ENCODE measurements at regions not wholly inside any gene's neighbourhood (a gene's known extent, or its start where the extent isn't known, plus 50 kb on each side); places are given as distances from the start of the nearest gene placed in this dataset.

GRCh38 chrX:127568691-127569090 is 483.5 kb downstream of the ACTRT1 start:
- no peak overlapping the region for H3K4me2 ChIP-seq
- no peaks in the 10 kb centered on the region for H3K9me3 ChIP-seq
- TF ChIP-seq ZSCAN20 (CRISPR knock-in tag; IDR thresholded peaks at IDR 0.05), result no peak
- no peak for TF ChIP-seq RCOR1 (IDR thresholded peaks at IDR 0.05; ENCODE audit: low read depth, low read length)
- TF ChIP-seq RAD21 (conservative IDR thresholded peaks at IDR 0.05 in 1 of 2, IDR thresholded peaks at IDR 0.05 in 1 of 2), result no peak
- TF ChIP-seq HOXA7 (CRISPR knock-in tag; IDR thresholded peaks at IDR 0.05), result no peak
- no peak for TF ChIP-seq HOXB13 (CRISPR knock-in tag; IDR thresholded peaks at IDR 0.05; ENCODE audit: low read depth)
- no peak for TF ChIP-seq RFX5 (IDR thresholded peaks at IDR 0.05)
- no peak for TF ChIP-seq KDM1A (IDR thresholded peaks at IDR 0.05; ENCODE audit: low read depth)
- no peak for TF ChIP-seq HOXB5 (CRISPR knock-in tag; IDR thresholded peaks at IDR 0.05)
- TF ChIP-seq CEBPB (IDR thresholded peaks at IDR 0.05), result no peak
- no peak overlapping the region for H3K4me3 ChIP-seq
- POLR2A ChIA-PET, result no interaction called here
- no peak for DNase-seq (ENCODE audit: low read depth in 1 of 2, low spot score in 1 of 2)
- WGBS (ENCODE audit: missing lambda C conversion rate), result 0% methylated on average over 1 of the region's 1 CpG
- FAIRE-seq, result peak; percentile 73
- no peaks in the 10 kb centered on the region for H3K4me1 ChIP-seq
- no peak for ATAC-seq
- H3K27ac ChIP-seq, result no peak overlapping the region
- CTCF ChIA-PET, result no interaction called here

GRCh38 chrX:127558811-127559210 is 493.4 kb downstream of the ACTRT1 start:
- no peaks in the 10 kb centered on the region for H3K4me1 ChIP-seq
- no peak overlapping the region for H3K27ac ChIP-seq
- WGBS (ENCODE audit: missing lambda C conversion rate), result 3% methylated on average over 2 of the region's 2 CpGs
- H3K9me3 ChIP-seq, result no peaks in the 10 kb centered on the region
- H3K4me2 ChIP-seq, result no peak overlapping the region
- TF ChIP-seq MAX (IDR thresholded peaks at IDR 0.05), result no peak
- no peak overlapping the region for H3K4me3 ChIP-seq
- CTCF ChIA-PET, result interaction anchor here (0.5 kb wide), 1 partner anchor 48 kb away, joined by 3 read pairs; no protein-coding TSS in a partner anchor
- DNase-seq (ENCODE audit: low read depth in 1 of 2, low spot score in 1 of 2), result no peak
- POLR2A ChIA-PET, result no interaction called here
- no peak for ATAC-seq
- FAIRE-seq, result no peak

- no peaks in the 10 kb centered on the region for H3K4me1 ChIP-seq
- WGBS (ENCODE audit: missing lambda C conversion rate), result 13% methylated on average over 3 of the region's 3 CpGs
- ATAC-seq (no peak), DNase-seq (ENCODE audit: low read depth in 1 of 2, low spot score in 1 of 2) (no peak), FAIRE-seq (no peak)
- ChIA-PET POLR2A (no interaction called here), CTCF (no interaction called here)
- no peak overlapping the region for H3K4me3 ChIP-seq
- H3K27ac ChIP-seq, result no peak overlapping the region
- TF ChIP-seq CEBPB (IDR thresholded peaks at IDR 0.05) (no peak), ZSCAN20 (CRISPR knock-in tag; IDR thresholded peaks at IDR 0.05) (no peak), HDAC2 (IDR thresholded peaks at IDR 0.05) (no peak), NPAS2 (CRISPR knock-in tag; IDR thresholded peaks at IDR 0.05; ENCODE audit: borderline replicate concordance) (no peak), HOXB13 (CRISPR knock-in tag; IDR thresholded peaks at IDR 0.05; ENCODE audit: low read depth) (no peak), EHMT2 (IDR thresholded peaks at IDR 0.05; ENCODE audit: low read depth) (no peak), NR3C1 (IDR thresholded peaks at IDR 0.05) (no peak), MAX (IDR thresholded peaks at IDR 0.05) (no peak)
- H3K4me2 ChIP-seq, result no peak overlapping the region
- H3K9me3 ChIP-seq, result no peaks in the 10 kb centered on the region
Measured at GRCh38 chrX:127552571-127552970, 499.6 kb downstream of the ACTRT1 start.

GRCh38 chrX:127519323-127519722 is 532.9 kb downstream of the ACTRT1 start:
- no peak for FAIRE-seq
- H3K4me1 ChIP-seq, result no peaks in the 10 kb centered on the region
- no peak overlapping the region for H3K27ac ChIP-seq
- no peak for DNase-seq (ENCODE audit: low read depth in 1 of 2, low spot score in 1 of 2)
- H3K4me3 ChIP-seq, result no peak overlapping the region
- ATAC-seq, result no peak
- H3K9me3 ChIP-seq, result no peaks in the 10 kb centered on the region
- POLR2A ChIA-PET, result no interaction called here
- no peak overlapping the region for H3K4me2 ChIP-seq
- CTCF ChIA-PET, result no interaction called here
- WGBS (ENCODE audit: missing lambda C conversion rate), result 7% methylated on average over 2 of the region's 4 CpGs
- TF ChIP-seq MYC (IDR thresholded peaks at IDR 0.05; ENCODE audit: borderline replicate concordance, low read length), result no peak
- peak; percentile 30 for TF ChIP-seq MAFK (IDR thresholded peaks at IDR 0.05; ENCODE audit: partially characterized antibody)

GRCh38 chrX:127490000-127490399 is 562.2 kb downstream of the ACTRT1 start:
- POLR2A ChIA-PET, result no interaction called here
- Histone ChIP-seq H3K27ac (no peak overlapping the region), H3K4me2 (no peak overlapping the region), H3K9me3 (no peaks in the 10 kb centered on the region), H3K4me3 (no peak overlapping the region), H3K4me1 (no peaks in the 10 kb centered on the region)
- FAIRE-seq (no peak), DNase-seq (ENCODE audit: low read depth in 1 of 2, low spot score in 1 of 2) (peak in 1 of 2 experiments; percentile 0), ATAC-seq (no peak)
- CTCF ChIA-PET, result no interaction called here
- WGBS (ENCODE audit: missing lambda C conversion rate), result 20% methylated on average over 1 of the region's 1 CpG
- TF ChIP-seq NFE2L2 (conservative IDR thresholded peaks at IDR 0.05; ENCODE audit: low read length) (peak; percentile 50; the same call in 1 of the 2 replicates), KDM5A (IDR thresholded peaks at IDR 0.05) (no peak), MAFK (IDR thresholded peaks at IDR 0.05; ENCODE audit: partially characterized antibody) (peak; percentile 40), CBX2 (IDR thresholded peaks at IDR 0.05; ENCODE audit: borderline replicate concordance, low read depth) (no peak), POLR2AphosphoS2 (conservative IDR thresholded peaks at IDR 0.05; ENCODE audit: low read length) (no peak), PHF8 (IDR thresholded peaks at IDR 0.05; ENCODE audit: borderline replicate concordance, low read depth) (no peak), GATA3 (IDR thresholded peaks at IDR 0.05; ENCODE audit: borderline replicate concordance) (no peak), HEYL (CRISPR knock-in tag; IDR thresholded peaks at IDR 0.05) (no peak), EP300 (IDR thresholded peaks at IDR 0.05) (no peak), POLR2A (IDR thresholded peaks at IDR 0.05; ENCODE audit: low read length) (no peak)
